Upper lobe of left lung (tissue), 4 donors: ENCODE measurements at regions not wholly inside any gene's neighbourhood (a gene's known extent, or its start where the extent isn't known, plus 50 kb on each side); places are given as distances from the start of the nearest gene placed in this dataset.

Source experiments
- CTCF ChIP-seq, 6 experiments: fragments of 450-650 bp in 4 of 6; fragments of 200-600 bp in 2 of 6; sonication (generic) in 2 of 6; IDR thresholded peaks; one replicate each; pipeline ENCODE4 v1.5.1; 2016 to 2019; ENCODE audit warnings: antibody characterized with exemption in 6 of 6
- EP300 ChIP-seq, 4 donors: sonication (generic); formaldehyde crosslinking; IDR thresholded peaks; one replicate each; pipeline ENCODE4 v1.5.1; 2017; ENCODE audit warnings: antibody characterized with exemption in 4 of 4, control low read depth in 2 of 4
- POLR2A ChIP-seq, 4 donors: fragments of 450-650 bp; IDR thresholded peaks; one replicate each; pipeline ENCODE4 v1.5.1; 2016 to 2017; ENCODE audit warnings: antibody characterized with exemption in 4 of 4, mild to moderate bottlenecking in 2 of 4
- POLR2AphosphoS5 ChIP-seq, 2 donors: sonication (generic); formaldehyde crosslinking; IDR thresholded peaks; one replicate each; pipeline ENCODE4 v1.5.1; 2017; ENCODE audit warnings: antibody characterized with exemption in 2 of 2

GRCh38 chr10:30219971-30220751, 128.9 kb downstream of the MTPAP start:
- TF ChIP-seq POLR2A (IDR thresholded peaks at IDR 0.05) (no peak), CTCF (IDR thresholded peaks at IDR 0.05) (no peak), POLR2AphosphoS5 (IDR thresholded peaks at IDR 0.05) (peak in 1 of 2 donors; percentile 30), EP300 (IDR thresholded peaks at IDR 0.05) (no peak)
